ENCODE measurements at regions not wholly inside any gene's neighbourhood (a gene's known extent, or its start where the extent isn't known, plus 50 kb on each side); places are given as distances from the start of the nearest gene placed in this dataset.

GRCh38 chr16:80489173-80489572 lies 51.6 kb upstream of the DYNLRB2 start:
- DNase-seq (ENCODE audit: low read depth) = no peak

GRCh38 chr16:80488167-80488566 lies 52.6 kb upstream of the DYNLRB2 start:
- no peak for DNase-seq (ENCODE audit: low read depth)

- no peak for DNase-seq (ENCODE audit: low read depth)
Observed at GRCh38 chr16:80480664-80481063, 60.1 kb upstream of the DYNLRB2 start.

- no peak for DNase-seq (ENCODE audit: low read depth)
Observed at GRCh38 chr16:80477838-80478237, 63.0 kb upstream of the DYNLRB2 start.

GRCh38 chr16:80468029-80468428 lies 72.8 kb upstream of the DYNLRB2 start:
- DNase-seq (ENCODE audit: low read depth) = no peak

- DNase-seq (ENCODE audit: low read depth) = peak; percentile 33
Observed at GRCh38 chr16:80466024-80466987, 74.5 kb upstream of the DYNLRB2 start.

GRCh38 chr16:80463751-80464495 lies 76.9 kb upstream of the DYNLRB2 start:
- no peak for DNase-seq (ENCODE audit: low read depth)

- DNase-seq (ENCODE audit: low read depth) = no peak
Observed at GRCh38 chr16:80463326-80463725, 77.5 kb upstream of the DYNLRB2 start.

GRCh38 chr16:80462917-80463316 lies 77.9 kb upstream of the DYNLRB2 start:
- DNase-seq (ENCODE audit: low read depth) = no peak

GRCh38 chr16:80460988-80461387 lies 79.8 kb upstream of the DYNLRB2 start:
- no peak for DNase-seq (ENCODE audit: low read depth)

GRCh38 chr16:80459966-80460365 lies 80.8 kb upstream of the DYNLRB2 start:
- no peak for DNase-seq (ENCODE audit: low read depth)

GRCh38 chr16:80459331-80459777 lies 81.4 kb upstream of the DYNLRB2 start:
- DNase-seq (ENCODE audit: low read depth) = no peak

GRCh38 chr16:80457871-80458270 lies 82.9 kb upstream of the DYNLRB2 start:
- DNase-seq (ENCODE audit: low read depth) = no peak

- no peak for DNase-seq (ENCODE audit: low read depth)
Observed at GRCh38 chr16:80454802-80455201, 86.0 kb upstream of the DYNLRB2 start.

GRCh38 chr16:80449392-80449791 lies 91.4 kb upstream of the DYNLRB2 start:
- DNase-seq (ENCODE audit: low read depth) = no peak

- DNase-seq (ENCODE audit: low read depth) = no peak
Observed at GRCh38 chr16:80447241-80447640, 93.6 kb upstream of the DYNLRB2 start.

GRCh38 chr16:80442779-80443178 lies 98.0 kb upstream of the DYNLRB2 start:
- DNase-seq (ENCODE audit: low read depth) = no peak

- DNase-seq (ENCODE audit: low read depth) = no peak
Observed at GRCh38 chr16:80441935-80442334, 98.9 kb upstream of the DYNLRB2 start.

GRCh38 chr16:80440667-80441066 lies 100.1 kb upstream of the DYNLRB2 start:
- DNase-seq (ENCODE audit: low read depth) = no peak

- no peak for DNase-seq (ENCODE audit: low read depth)
Observed at GRCh38 chr16:80437707-80438106, 103.1 kb upstream of the DYNLRB2 start.

GRCh38 chr16:80436510-80436909 lies 104.3 kb upstream of the DYNLRB2 start:
- no peak for DNase-seq (ENCODE audit: low read depth)

- no peak for DNase-seq (ENCODE audit: low read depth)
Observed at GRCh38 chr16:80433623-80434022, 107.2 kb upstream of the DYNLRB2 start.

- no peak for DNase-seq (ENCODE audit: low read depth)
Observed at GRCh38 chr16:80427795-80428194, 113.0 kb upstream of the DYNLRB2 start.

All from activated T-helper 1 cell treated with Interleukin-2 at 50 U/mL for 16 hours (primary cell).